GM21526 (cell line): ENCODE measurements at regions not wholly inside any gene's neighbourhood (a gene's known extent, or its start where the extent isn't known, plus 50 kb on each side); places are given as distances from the start of the nearest gene placed in this dataset.
"Not testable (repeated sequence)": the region's sequence is repeated elsewhere in the genome, so short reads cannot be mapped to it uniquely, and the experiment has no call there.

Source experiments
- ATAC-seq: cut with Tn5 transposase; IDR thresholded peaks from one replicate; pipeline ENCODE4 v1.9.1; 2021; ENCODE audit warnings: moderate library complexity; ENCODE audit not compliant: unreplicated experiment, low FRiP score

DNA sequence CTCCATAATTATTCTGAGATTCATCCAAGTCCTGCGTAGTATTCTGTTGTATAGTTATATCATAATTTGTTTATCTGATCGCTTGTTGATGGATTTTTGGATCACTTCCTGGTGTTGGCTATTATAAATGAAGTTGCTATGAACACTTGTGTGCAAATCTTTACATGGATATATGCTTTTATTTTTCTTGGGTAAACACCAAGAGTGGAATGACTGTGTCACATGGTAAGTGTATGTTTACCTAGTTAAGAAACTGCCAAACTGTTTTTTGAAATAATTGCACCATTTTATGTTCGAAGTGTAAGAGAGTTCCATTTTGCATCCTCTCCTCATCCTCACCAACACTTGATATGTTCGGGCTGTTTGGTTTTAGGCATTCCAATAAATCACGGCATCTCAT lies 360.4 kb upstream of the FRG2C start:
- no peak for ATAC-seq

DNA sequence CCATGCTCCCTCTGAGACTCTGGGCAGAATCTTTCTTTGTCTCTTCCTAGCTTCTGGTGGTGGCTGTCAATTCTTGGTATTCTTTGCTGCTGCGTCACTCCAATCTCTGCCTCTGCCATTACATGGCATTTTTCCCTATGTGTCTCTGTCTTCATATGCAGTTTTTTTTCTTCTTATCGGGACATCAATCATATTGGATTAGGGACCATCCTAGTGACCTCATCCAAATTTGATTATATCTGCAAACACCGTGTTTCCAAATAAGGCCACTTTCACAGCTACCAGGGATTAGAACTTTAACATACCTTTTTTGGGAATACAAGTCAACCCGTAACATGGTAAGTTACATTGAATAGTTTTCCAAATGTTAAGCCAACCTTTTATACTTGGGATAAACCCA lies 358.2 kb upstream of the FRG2C start:
- ATAC-seq, result no peak

DNA sequence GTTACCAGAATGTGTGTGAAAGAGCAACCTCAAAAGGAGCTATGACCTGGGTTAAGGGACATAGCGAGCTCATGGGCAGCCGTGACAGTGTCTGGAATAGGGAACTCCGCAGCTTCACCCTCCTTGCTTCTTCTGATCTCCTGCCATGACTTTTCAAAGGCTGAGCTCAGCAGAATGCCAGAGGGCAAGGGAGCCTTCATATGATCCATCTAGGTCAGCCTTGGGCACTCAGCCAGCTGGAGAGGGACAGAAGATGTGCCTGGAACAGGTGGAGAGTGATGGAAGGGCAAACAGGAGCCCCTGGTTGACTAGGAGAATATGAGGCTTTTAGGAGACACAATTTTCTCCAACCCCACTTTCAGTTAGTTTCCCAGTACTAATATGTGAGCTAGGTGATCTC lies 352.8 kb upstream of the FRG2C start:
- ATAC-seq, result not testable (repeated sequence)

DNA sequence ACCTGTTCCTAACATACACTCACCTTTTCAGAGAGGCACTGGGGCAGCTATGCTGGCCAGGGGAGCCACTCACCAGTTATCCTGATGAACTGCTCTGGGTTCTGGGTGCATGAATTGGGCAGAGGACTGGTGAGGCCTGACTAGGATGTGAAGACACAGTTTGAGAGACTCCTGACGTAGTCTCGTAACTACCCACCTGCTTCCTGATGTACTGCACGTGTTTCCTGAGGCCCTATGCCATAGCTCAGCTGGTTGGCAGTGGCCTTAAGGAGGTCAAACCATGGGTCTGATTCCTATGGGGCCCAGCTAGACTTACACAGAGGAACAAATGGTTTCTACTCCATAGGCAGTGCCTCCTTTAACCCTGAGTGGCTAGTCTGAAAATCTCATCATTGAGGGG lies 351.7 kb upstream of the FRG2C start:
- ATAC-seq, result not testable (repeated sequence)

DNA sequence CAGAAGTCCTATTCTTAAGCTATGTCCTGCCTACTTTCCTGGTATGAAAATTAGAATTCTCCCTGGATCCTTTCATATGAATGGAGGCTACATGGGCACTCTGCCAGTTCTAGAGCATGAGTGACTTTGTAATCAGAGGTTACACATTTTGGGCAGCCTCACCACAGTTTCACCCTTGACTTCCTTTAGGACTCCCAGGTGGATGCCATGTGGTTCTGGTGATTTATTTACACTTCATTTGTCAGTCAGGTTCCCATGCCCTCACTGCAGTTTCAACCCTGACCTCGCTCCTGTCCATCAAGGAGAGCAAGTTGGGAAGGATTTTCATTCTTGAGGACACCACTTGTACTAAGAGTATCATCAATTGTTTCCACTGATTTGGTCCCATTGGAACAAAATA lies 344.4 kb upstream of the FRG2C start:
- ATAC-seq, result not testable (repeated sequence)

DNA sequence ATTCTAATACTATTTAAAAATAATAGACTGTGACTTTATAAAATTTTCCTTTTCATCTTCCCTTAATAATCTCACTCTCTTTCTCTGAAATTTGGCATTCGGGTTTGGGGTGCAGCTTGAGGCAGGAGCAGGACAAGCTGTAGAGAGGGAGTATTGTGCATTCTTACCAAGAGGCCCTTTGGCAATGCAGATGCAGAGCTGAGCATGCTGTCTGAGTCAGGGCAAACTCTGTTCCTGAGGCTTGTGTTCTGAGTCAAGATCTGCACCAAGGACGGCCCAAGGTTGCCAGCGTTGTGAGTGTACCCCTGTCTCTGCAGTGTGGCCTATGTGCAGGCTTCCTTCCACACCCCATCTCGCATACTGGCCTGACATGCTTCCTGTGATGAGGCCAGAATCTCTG lies 343.8 kb upstream of the FRG2C start:
- no peak for ATAC-seq

DNA sequence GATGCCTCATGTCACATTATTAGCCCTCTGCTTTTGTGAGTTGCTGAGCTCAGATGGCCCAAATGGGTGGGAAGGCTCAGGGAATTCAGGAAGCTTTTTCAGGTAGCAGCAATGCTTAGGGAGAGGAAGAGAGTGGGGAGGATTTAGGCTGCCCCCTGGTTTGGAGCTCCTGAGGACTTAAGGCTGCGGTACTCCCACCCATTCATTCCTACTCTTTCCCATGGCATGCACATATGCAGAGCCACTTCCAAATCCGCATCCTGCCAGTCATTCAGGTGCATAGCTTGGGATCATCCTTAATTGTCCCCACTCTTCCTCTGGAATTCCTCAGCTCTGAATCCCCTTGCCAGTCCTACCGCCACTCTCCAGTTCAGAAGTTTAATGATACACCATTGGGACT lies 343.1 kb upstream of the FRG2C start:
- no peak for ATAC-seq

DNA sequence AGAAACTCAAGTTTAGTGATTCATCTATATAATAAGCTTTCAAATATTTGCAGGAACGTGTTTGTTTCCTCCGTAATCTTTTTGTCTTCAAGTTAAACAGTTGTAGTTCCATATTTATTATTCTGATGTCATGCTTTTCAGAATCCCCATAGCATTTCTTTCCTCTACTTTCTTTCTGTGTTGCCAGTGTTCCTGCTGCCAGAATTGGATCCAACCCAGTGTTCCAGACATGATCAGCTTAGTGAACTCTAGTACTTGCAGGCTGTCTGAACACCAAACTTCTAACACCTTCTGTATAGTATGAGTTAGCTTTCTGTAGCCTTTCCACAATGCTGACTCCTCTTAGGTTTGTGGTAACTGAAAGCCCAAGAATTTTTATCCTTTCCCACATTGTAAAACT lies 340.2 kb upstream of the FRG2C start:
- ATAC-seq, result not testable (repeated sequence)

DNA sequence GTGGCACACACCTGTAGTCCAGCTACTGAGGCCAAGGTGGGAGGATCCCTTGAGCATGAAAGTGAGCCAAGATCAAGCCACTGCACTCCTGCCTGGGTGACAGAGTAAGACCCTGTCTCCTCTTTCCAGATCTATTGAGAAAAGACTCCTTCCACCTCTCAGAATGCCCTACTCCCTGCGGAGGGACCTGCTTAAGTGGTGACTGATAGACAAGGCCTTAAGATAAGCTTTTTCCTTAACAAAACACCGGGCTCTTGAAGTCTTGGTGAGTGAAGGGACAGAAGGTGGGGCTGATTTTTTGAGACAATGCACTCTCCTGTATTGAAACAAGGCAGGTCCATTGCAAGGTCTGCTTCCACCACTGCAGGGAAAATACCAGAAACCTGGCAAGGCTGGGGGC lies 338.4 kb upstream of the FRG2C start:
- ATAC-seq, result no peak

DNA sequence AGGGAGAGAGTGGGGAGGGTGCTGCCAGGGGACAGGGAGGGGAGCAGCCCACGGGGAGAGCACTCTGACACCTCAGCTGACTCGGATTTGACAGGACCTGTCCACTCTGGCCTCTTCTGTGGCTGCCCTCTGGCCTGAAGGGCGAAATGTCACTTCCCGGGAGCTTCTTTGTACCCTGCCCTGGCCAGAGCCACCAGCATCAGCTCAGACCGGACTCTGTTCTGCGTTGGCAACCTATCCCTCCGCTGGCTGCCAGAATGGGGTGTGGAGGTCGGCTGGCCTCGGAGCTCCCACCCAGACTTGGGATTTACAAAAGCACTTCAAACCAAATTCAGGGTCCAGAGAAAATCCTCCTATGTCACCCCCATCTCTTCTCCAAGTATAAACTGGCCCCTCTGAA lies 336.7 kb upstream of the FRG2C start:
- no peak for ATAC-seq

DNA sequence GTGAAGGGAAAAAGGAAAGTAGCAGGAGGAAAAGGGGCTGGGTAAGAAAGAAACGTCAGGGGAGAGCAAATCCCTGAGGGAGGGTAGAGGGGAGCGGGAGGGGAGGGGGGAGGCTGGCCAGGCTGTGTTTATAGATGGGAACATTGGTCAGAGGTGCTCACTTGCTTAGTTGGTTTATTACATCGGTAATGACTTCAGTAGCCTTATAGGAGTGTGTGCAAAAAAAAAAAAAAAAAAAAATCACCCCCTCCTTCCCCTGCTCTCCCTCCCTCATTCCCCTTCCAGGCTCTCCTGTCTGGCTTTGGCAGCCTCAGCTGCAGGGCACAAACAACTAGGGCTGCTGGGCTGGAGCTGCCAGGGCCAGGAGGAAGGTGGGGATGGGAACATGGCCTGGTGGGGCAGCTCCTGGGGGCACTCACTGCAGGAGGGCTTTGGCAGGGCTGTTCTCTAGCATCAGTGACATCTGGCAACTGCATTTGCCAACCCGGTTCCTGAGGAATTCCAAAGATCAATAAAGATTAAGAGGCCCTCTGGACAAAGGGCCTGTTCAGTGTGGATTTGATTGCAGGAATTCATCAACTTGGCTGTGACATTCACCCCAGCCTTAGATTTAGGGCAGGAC lies 334.5 kb upstream of the FRG2C start:
- no peak for ATAC-seq

DNA sequence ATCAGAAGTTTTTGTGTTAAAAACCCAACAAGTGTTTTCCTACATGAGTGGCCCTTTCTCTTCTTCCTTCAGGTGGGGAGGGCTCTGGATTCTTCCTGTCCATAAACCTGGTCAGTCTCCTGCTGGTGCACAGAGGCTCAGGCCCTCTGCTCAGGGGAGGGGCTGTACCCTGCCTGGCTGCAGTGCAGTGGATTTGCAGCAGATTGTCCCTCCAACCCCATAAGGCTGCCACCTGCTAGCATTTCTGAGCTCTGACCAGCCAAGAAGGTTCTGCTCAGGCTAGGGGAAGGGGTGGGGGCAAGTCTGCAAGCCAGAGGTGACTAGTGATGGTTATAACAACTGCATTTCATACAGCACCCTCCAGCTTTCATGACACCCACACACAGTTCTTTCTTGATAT lies 333.7 kb upstream of the FRG2C start:
- not testable (repeated sequence) for ATAC-seq

DNA sequence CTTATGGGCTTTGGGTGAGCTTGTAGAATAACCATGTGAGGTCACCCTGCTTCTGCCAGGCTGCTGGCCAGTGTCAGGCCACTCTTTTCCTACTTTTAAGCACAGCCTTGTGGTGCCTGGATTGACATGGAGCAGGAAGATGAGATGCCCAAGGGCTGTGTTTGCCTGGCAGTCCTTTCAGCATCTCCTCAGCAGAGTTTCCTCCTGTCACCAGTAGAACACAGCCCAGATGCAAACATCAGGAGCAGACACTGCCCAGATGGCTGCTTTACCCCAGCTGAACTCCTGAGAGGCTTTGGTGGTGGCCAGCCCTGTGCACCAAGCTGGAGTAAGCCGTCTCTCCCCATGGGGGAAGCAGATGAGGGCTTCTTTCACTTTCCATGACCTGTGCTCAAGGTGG lies 332.0 kb upstream of the FRG2C start:
- not testable (repeated sequence) for ATAC-seq

DNA sequence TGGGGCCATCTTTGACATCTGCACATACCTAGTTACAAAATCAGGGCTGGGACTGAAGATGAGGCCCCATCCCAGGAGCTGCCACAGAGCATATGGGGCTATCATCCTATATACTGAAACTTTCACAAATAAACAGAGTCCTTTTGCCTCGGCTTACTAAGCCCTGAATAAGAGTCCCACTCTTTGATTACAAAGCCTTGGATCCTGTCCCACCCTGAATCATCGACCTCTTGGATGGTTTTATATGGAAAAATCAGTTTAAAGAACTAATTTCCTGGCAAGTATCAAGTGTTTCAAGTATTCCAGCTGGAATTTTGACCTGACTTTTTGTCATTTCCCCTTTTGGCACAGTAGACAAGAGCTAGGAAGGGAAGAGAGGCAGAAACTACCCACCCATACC lies 331.3 kb upstream of the FRG2C start:
- ATAC-seq, result no peak

DNA sequence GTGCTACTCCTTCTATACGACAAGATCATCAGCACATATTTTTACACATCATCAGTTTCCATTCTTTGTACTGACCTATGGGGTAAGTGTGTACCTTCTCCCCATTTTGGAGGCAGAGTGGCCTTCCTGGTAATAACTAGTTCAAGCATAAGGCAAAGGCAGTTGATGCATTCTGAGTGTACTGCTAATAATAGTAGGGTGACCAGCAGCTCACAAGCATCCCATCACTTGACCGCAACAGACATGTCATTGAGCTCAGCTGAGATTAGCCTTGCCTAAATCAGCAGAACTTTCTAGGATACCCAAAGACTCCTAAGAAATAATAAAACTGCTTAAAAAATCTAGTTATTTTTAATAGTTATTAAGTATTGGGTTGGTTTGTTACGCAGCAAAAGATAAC lies 329.8 kb upstream of the FRG2C start:
- no peak for ATAC-seq

DNA sequence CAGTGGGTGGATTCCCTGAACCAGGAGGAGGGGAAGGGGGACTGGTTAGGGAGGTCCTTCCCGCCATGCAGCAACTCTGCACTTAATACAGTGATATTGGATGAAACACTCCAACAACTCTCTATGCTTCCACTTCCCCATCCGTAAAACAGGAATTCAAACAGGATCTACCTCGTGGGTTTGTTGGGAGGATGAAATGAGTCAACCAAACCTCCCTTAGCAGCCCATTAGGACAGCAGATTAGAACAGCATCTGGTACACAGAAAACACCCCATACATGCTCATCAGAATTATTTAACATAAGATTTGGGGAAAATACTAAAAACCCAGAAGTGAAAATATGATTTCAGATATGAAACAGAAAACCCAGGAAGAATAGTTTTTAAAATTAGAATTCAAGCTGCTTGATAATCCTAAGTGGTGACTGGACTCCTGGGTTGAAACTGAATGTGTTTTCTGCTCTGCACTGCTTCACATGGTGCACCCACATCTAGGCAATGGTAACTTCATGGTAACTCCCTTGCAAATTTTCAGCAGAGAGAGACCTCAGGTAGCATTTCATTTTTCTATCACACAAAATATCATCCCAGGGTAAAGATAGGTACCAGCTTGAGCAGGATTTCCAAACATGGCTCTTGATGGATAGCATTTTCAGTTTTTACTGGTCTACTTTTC lies 326.8 kb upstream of the FRG2C start:
- ATAC-seq, result no peak

DNA sequence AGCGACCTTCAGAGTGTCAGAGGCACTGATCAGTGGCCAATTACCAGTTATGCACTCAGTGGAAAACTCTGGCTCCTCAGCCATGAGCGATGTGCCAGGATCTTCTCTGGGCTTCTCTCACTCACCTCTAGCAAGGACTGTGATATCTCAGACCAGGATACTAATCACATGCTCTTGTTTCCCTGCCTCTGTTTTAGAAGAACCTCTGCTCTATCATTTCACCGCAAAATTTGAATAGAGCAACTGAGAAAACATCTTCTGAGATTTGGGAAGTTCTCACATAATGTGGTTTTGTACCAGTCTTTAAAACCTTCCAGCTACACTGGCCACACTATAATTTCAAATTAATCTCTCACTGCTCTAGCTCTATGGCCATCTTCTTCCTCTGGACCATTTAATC lies 325.8 kb upstream of the FRG2C start:
- no peak for ATAC-seq

DNA sequence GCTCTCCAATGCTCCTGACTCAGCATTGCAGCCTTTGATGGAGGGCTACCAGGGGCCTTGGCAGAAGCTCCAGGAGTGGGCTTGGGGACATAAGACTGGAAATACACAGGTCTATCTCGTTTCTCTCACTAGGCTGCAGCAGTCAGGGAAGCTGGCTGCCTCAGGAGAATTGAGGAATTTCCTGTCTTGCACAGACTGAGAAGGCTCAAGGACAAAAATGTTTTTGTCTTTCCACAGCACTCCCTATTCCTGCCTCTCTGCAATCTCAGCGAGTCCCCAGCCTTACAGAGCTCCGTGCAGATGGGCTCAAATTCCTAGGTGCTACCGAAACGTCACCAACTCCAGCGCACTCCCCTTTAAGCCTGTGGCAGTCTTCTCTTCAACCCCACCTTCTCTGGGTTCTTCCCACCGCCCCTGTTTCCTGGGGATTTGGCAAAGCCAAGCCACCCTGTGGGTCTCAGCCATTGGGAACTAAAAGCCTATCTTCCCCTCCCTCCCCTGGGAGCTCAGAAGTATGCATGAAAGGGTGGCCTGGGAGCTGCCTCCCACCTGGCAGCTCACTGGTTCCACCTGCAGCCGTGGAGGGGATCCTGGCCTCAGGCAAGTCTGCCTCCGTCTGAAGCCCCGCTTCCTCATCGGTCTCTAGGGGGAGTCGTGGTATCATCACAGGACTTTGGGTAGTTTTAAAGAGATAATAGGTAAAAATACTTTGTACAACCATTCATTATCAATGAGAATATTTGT lies 322.6 kb upstream of the FRG2C start:
- no peak for ATAC-seq

DNA sequence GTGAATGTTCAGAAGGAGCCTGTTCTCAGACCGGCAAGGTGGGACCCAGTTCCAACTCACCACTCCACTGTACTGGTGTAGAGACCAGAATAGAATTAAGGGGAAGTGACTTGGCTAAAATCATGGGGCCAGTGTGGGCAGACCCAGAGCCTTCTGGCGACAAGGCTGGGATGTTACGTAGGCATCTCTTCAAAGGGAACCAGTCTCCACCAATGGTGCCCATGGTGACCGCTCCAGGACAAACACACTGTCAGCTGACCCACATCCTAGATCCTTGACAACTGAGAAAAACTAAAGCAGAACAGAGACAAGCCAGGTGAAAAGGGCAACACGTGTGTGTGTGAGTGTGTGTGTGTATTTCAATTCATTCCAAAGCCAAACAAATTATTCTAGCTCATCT lies 321.7 kb upstream of the FRG2C start:
- no peak for ATAC-seq

DNA sequence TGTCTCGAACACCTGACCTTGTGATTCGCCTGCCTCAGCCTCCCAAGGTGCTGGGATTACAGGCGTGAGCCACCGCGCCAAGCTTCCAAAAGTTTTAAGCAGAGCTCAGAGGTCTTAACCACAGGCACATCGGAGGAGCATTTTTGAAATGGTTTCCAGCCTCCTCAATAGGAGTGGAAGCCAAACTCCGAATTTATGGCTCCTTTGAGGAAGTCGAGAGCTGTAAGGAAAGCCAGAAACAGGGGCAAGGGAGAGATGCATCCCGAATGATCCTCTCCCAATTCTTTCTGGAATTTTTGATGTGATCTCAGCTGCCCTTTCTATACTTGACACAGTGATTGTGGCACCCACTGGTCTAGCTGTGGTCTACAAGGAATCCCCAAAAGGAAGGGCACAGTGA lies 313.6 kb upstream of the FRG2C start:
- not testable (repeated sequence) for ATAC-seq

DNA sequence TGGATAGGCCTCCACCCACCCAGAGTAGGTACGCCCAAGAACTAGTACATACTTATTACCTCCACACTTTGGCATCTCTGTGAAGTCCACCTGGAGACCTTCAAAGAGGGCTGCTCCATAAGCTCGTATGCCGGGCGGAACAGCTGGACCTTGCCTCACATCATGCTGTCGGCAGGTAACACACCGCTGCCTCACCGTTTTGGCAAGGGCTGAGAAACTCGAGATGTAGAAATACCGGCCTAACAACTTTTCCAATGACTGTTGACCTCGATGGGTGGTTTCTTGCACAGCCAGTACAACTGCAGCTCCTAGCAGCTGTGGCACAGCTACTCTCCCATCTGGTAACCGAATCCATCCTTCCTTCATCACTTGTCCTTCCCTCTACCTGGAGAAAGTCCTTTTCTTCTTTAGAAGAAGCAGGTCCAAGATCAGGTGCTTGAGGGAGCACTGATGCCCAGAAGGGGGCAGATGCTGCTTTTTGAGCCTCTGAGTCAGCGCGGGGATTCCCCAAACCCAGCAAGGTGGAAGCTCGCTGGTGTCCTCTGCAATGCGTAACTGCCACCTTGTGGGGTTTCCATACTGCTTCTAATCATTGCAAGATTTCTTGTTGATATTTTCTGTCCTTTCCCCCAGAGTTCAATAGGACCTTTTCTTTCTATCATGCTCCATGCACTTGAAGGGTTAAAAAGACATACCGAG lies 301.9 kb upstream of the FRG2C start:
- not testable (repeated sequence) for ATAC-seq
